Neuronal stem cell (in vitro differentiated cells): ENCODE measurements at regions not wholly inside any gene's neighbourhood (a gene's known extent, or its start where the extent isn't known, plus 50 kb on each side); places are given as distances from the start of the nearest gene placed in this dataset.

Experiments used
- DNase-seq: peaks from one replicate; pipeline ENCODE4 v3.0.0-alpha.2; 2013; ENCODE audit warnings: low spot score
- H2AFZ ChIP-seq: one replicate; pipeline ENCODE4 v1.6.1; 2013; ENCODE audit warnings: mild to moderate bottlenecking, low read length, inconsistent platforms
- H2AK5ac ChIP-seq: 2 replicates; pipeline ENCODE4 v1.6.1; 2013; ENCODE audit warnings: low read depth, mild to moderate bottlenecking, inconsistent platforms, low read length, moderate library complexity, mixed read lengths
- H2BK120ac ChIP-seq: 2 replicates; pipeline ENCODE4 v1.6.1; 2013; ENCODE audit warnings: low read depth, mild to moderate bottlenecking, inconsistent platforms, low read length, moderate library complexity, mixed read lengths
- H2BK12ac ChIP-seq: one replicate; pipeline ENCODE4 v1.6.1; 2013; ENCODE audit warnings: low read length, inconsistent platforms
- H2BK15ac ChIP-seq: 2 replicates; pipeline ENCODE4 v1.6.1; 2013; ENCODE audit warnings: mild to moderate bottlenecking, low read length, inconsistent platforms, mixed read lengths
- H2BK5ac ChIP-seq: one replicate; pipeline ENCODE4 v1.6.1; 2013; ENCODE audit warnings: inconsistent platforms, mild to moderate bottlenecking, low read length, moderate library complexity
- H3K14ac ChIP-seq: one replicate; pipeline ENCODE4 v1.6.1; 2013; ENCODE audit warnings: low read length, inconsistent platforms
- H3K18ac ChIP-seq: 2 replicates; pipeline ENCODE4 v1.6.1; 2013; ENCODE audit warnings: low read length, inconsistent platforms
- H3K23ac ChIP-seq: 2 replicates; pipeline ENCODE4 v1.6.1; 2013; ENCODE audit warnings: low read depth, mild to moderate bottlenecking, mixed read lengths, low read length, inconsistent platforms; ENCODE audit not compliant: poor library complexity
- H3K27ac ChIP-seq: replicated peaks from 3 replicates; pipeline ENCODE4 v1.5.1; 2013; ENCODE audit warnings: low read length, inconsistent platforms
- H3K27me3 ChIP-seq, 3 experiments: 2 replicates each; pipeline ENCODE4 v1.6.1; 2013; ENCODE audit warnings: low read length in 3 of 3, mild to moderate bottlenecking in 2 of 3, inconsistent platforms in 1 of 3, low read depth in 1 of 3, mixed read lengths in 1 of 3, moderate library complexity in 1 of 3; ENCODE audit not compliant: control insufficient read depth in 3 of 3, insufficient read depth in 3 of 3
- H3K36me3 ChIP-seq, 2 donors: replicated peaks in 1 of 2; 2 replicates each; pipeline ENCODE4 v1.6.1; 2013; ENCODE audit warnings: low read length in 2 of 2; ENCODE audit not compliant: control insufficient read depth in 2 of 2, insufficient read depth in 2 of 2
- H3K4ac ChIP-seq: 2 replicates; pipeline ENCODE4 v1.6.1; 2013; ENCODE audit warnings: inconsistent platforms, mild to moderate bottlenecking, low read length, moderate library complexity
- H3K4me1 ChIP-seq, 2 donors: 1 replicate in 1 of 2; 2 replicates in 1 of 2; pipeline ENCODE4 v1.6.1; 2013; ENCODE audit warnings: low read length in 2 of 2, low read depth in 1 of 2; ENCODE audit not compliant: control insufficient read depth in 2 of 2, insufficient read depth in 1 of 2
- H3K4me2 ChIP-seq: one replicate; pipeline ENCODE4 v1.6.1; 2013; ENCODE audit warnings: mild to moderate bottlenecking, low read length, inconsistent platforms; ENCODE audit not compliant: insufficient read depth, poor library complexity, severe bottlenecking
- H3K4me3 ChIP-seq, 2 donors: 2 replicates each; pipeline ENCODE4 v1.5.1; 2013; ENCODE audit warnings: low read length in 2 of 2, mild to moderate bottlenecking in 2 of 2, inconsistent platforms in 1 of 2, moderate library complexity in 1 of 2
- H3K79me1 ChIP-seq: one replicate; pipeline ENCODE4 v1.6.1; 2013; ENCODE audit warnings: low read depth, mild to moderate bottlenecking, inconsistent platforms, low read length, moderate library complexity
- H3K9ac ChIP-seq: one replicate; pipeline ENCODE4 v1.6.1; 2013; ENCODE audit warnings: mild to moderate bottlenecking, low read depth, low read length, inconsistent platforms; ENCODE audit not compliant: poor library complexity
- H3K9me3 ChIP-seq, 2 donors: replicated peaks in 1 of 2; 2 replicates each; pipeline versions ENCODE3 to v1.6.1; 2013; ENCODE audit warnings: low read length in 2 of 2, mild to moderate bottlenecking in 2 of 2, inconsistent platforms in 1 of 2, low read depth in 1 of 2, mixed read lengths in 1 of 2, moderate library complexity in 1 of 2; ENCODE audit not compliant: control insufficient read depth in 2 of 2, insufficient read depth in 1 of 2
- H4K8ac ChIP-seq: one replicate; pipeline ENCODE4 v1.6.1; 2013; ENCODE audit warnings: low read depth, mild to moderate bottlenecking, inconsistent platforms, low read length, moderate library complexity
- H4K91ac ChIP-seq: one replicate; pipeline ENCODE4 v1.6.1; 2013; ENCODE audit warnings: low read length, low read depth, mild to moderate bottlenecking, inconsistent platforms; ENCODE audit not compliant: poor library complexity
- WGBS, 2 donors: extraction: QIAGEN DNeasy Blood & Tissue Kit; methylation state at CpG; one replicate each; pipeline ENCODE4 v1.1.7; 2013; ENCODE audit warnings: missing lambda C conversion rate in 2 of 2, mixed read lengths in 1 of 2; ENCODE audit not compliant: insufficient read length in 2 of 2, insufficient replicate concordance in 1 of 2; ENCODE audit errors: extremely low coverage in 2 of 2; 5-methylcytosine and 5-hydroxymethylcytosine counted together

- no CpG with 5 or more reads among the region's 3 CpGs for WGBS, 2 donors
- no peak overlapping the region for H2AK5ac ChIP-seq
- no peak overlapping the region for H2BK120ac ChIP-seq
- no peaks in the 10 kb centered on the region for H3K27me3 ChIP-seq
- no peak overlapping the region for H3K23ac ChIP-seq
- H2AFZ ChIP-seq = no peak overlapping the region
- H3K36me3 ChIP-seq = no peaks in the 10 kb centered on the region
- H3K4me3 ChIP-seq = no peak overlapping the region
- no peak overlapping the region for H2BK5ac ChIP-seq
- H2BK15ac ChIP-seq = no peak overlapping the region
- H3K14ac ChIP-seq = no peak overlapping the region
- no peak overlapping the region for H4K8ac ChIP-seq
- H3K79me1 ChIP-seq = no peaks in the 10 kb centered on the region
- no peak overlapping the region for H3K18ac ChIP-seq
- no peak overlapping the region for H3K4ac ChIP-seq
- H4K91ac ChIP-seq = no peak overlapping the region
- no peak overlapping the region for H3K9ac ChIP-seq
- no peak overlapping the region for H2BK12ac ChIP-seq
- no peaks in the 10 kb centered on the region for H3K4me1 ChIP-seq
- DNase-seq = no peak
- no peak overlapping the region for H3K27ac ChIP-seq
- H3K4me2 ChIP-seq = no peak overlapping the region
- H3K9me3 ChIP-seq = peaks cover 0 to 4% of the 10 kb centered on the region in 2 donors
Observed at GRCh38 chr3:176765382-176765900, 431.8 kb downstream of the TBL1XR1 start.

GRCh38 chr3:176759815-176760506 lies 437.3 kb downstream of the TBL1XR1 start:
- H3K14ac ChIP-seq = no peak overlapping the region
- no peak for DNase-seq
- H3K9me3 ChIP-seq = peaks cover 0 to 4% of the 10 kb centered on the region in 2 donors
- no peak overlapping the region for H3K9ac ChIP-seq
- no peak overlapping the region for H4K8ac ChIP-seq
- no peak overlapping the region for H3K4ac ChIP-seq
- no peak overlapping the region for H3K4me2 ChIP-seq
- no peaks in the 10 kb centered on the region for H3K79me1 ChIP-seq
- no peak overlapping the region for H3K18ac ChIP-seq
- H3K27ac ChIP-seq = no peak overlapping the region
- H2AK5ac ChIP-seq = no peak overlapping the region
- H3K36me3 ChIP-seq = no peaks in the 10 kb centered on the region
- no peak overlapping the region for H2BK120ac ChIP-seq
- H3K23ac ChIP-seq = no peak overlapping the region
- no peaks in the 10 kb centered on the region for H3K4me1 ChIP-seq
- H2BK5ac ChIP-seq = no peak overlapping the region
- no peaks in the 10 kb centered on the region for H3K27me3 ChIP-seq
- H2AFZ ChIP-seq = no peak overlapping the region
- no peak overlapping the region for H2BK12ac ChIP-seq
- H4K91ac ChIP-seq = no peak overlapping the region
- H2BK15ac ChIP-seq = no peak overlapping the region
- no peak overlapping the region for H3K4me3 ChIP-seq

DNA sequence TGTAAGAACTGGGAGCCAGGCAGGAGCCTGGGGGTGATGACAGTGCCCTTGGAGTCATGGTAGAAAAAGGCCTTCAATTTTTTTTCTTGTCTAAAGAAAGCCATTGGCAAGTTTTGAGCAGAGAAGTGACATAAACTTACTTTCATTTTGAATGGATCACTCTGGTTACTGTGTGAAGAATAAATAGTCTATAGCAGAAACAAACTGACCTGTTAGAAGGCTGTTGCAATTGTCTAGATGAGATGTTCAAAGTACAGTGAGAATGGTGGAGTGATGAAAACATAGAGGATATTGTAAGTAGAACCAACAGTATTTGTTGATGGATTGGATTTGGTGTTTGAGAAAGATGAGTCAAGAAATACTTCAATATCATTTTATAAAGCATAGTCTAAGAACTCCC lies 439.9 kb downstream of the TBL1XR1 start:
- Histone ChIP-seq H3K4me1 (no peaks in the 10 kb centered on the region), H2BK15ac (no peak overlapping the region), H3K4ac (no peak overlapping the region), H2BK120ac (no peak overlapping the region), H2AFZ (no peak overlapping the region), H4K91ac (no peak overlapping the region), H3K4me3 (no peak overlapping the region), H3K9me3 (no peaks in the 10 kb centered on the region), H2BK5ac (no peak overlapping the region), H3K27ac (no peak overlapping the region), H3K14ac (no peak overlapping the region), H4K8ac (no peak overlapping the region), H3K79me1 (no peaks in the 10 kb centered on the region), H3K18ac (no peak overlapping the region), H3K36me3 (no peaks in the 10 kb centered on the region), H3K4me2 (no peak overlapping the region), H3K9ac (no peak overlapping the region), H2BK12ac (no peak overlapping the region), H3K23ac (no peak overlapping the region), H2AK5ac (no peak overlapping the region), H3K27me3 (no peaks in the 10 kb centered on the region)
- no peak for DNase-seq

DNA sequence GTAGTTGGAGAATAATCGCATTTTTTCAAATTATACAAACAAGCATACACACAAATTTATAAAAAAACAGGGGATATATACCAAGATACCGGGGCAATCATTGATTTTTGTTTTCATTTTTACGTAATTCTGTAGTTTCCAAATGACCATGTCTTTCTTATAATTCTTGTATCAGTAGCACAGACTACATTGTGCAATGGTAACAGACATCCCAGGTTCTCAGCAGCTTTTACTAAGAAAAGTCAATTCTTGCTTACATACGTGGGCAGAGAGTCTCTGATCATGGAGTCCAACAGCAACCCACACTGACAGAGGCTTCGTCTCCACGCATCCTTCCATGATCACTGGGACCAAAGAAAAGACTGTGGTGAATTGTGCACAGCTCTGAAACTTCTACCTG lies 441.3 kb downstream of the TBL1XR1 start:
- no peaks in the 10 kb centered on the region for H3K9me3 ChIP-seq
- H3K14ac ChIP-seq = no peak overlapping the region
- H3K79me1 ChIP-seq = no peaks in the 10 kb centered on the region
- H4K8ac ChIP-seq = no peak overlapping the region
- H3K27ac ChIP-seq = no peak overlapping the region
- no CpG with 5 or more reads among the region's 6 CpGs for WGBS, 2 donors
- no peak overlapping the region for H2AK5ac ChIP-seq
- H2BK15ac ChIP-seq = no peak overlapping the region
- no peak overlapping the region for H3K23ac ChIP-seq
- no peak overlapping the region for H3K4me2 ChIP-seq
- no peak overlapping the region for H2BK12ac ChIP-seq
- H2BK5ac ChIP-seq = no peak overlapping the region
- H3K4me1 ChIP-seq = no peaks in the 10 kb centered on the region
- H3K4me3 ChIP-seq = no peak overlapping the region
- H2BK120ac ChIP-seq = no peak overlapping the region
- H3K36me3 ChIP-seq = no peaks in the 10 kb centered on the region
- DNase-seq = no peak
- H4K91ac ChIP-seq = no peak overlapping the region
- H3K27me3 ChIP-seq = no peaks in the 10 kb centered on the region
- H2AFZ ChIP-seq = no peak overlapping the region
- no peak overlapping the region for H3K9ac ChIP-seq
- no peak overlapping the region for H3K18ac ChIP-seq
- H3K4ac ChIP-seq = no peak overlapping the region
